ENCODE measurements at regions not wholly inside any gene's neighbourhood (a gene's known extent, or its start where the extent isn't known, plus 50 kb on each side); places are given as distances from the start of the nearest gene placed in this dataset.

GRCh38 chr22:27614006-27614649, 187.4 kb downstream of the MN1 start:
- DNase-seq = no peak

GRCh38 chr22:27614650-27615007, 186.9 kb downstream of the MN1 start:
- no peak for DNase-seq

- no peak for DNase-seq
Observed at GRCh38 chr22:27615408-27615807, 186.1 kb downstream of the MN1 start.

- no peak for DNase-seq
Observed at GRCh38 chr22:27616033-27616432, 185.5 kb downstream of the MN1 start.

GRCh38 chr22:27617214-27617881, 184.2 kb downstream of the MN1 start:
- DNase-seq = no peak

- DNase-seq = peak in 2 of 3 donors; percentile 9 to 21
Observed at GRCh38 chr22:27620367-27621154, 181.0 kb downstream of the MN1 start.

GRCh38 chr22:27621486-27622070, 180.0 kb downstream of the MN1 start:
- no peak for DNase-seq

GRCh38 chr22:27624042-27624441, 177.5 kb downstream of the MN1 start:
- no peak for DNase-seq

GRCh38 chr22:27624705-27625104, 176.9 kb downstream of the MN1 start:
- no peak for DNase-seq

- DNase-seq = peak in 1 of 3 donors; percentile 6
Observed at GRCh38 chr22:27625769-27626674, 175.5 kb downstream of the MN1 start.

- no peak for DNase-seq
Observed at GRCh38 chr22:27626675-27627443, 174.7 kb downstream of the MN1 start.

- no peak for DNase-seq
Observed at GRCh38 chr22:27627444-27627833, 174.1 kb downstream of the MN1 start.

GRCh38 chr22:27627901-27628300, 173.7 kb downstream of the MN1 start:
- DNase-seq = no peak

- DNase-seq = no peak
Observed at GRCh38 chr22:27628341-27628740, 173.2 kb downstream of the MN1 start.

GRCh38 chr22:27628891-27629631, 172.5 kb downstream of the MN1 start:
- no peak for DNase-seq

GRCh38 chr22:27629908-27630673, 171.5 kb downstream of the MN1 start:
- DNase-seq = no peak

GRCh38 chr22:27630754-27631153, 170.8 kb downstream of the MN1 start:
- DNase-seq = no peak

- no peak for DNase-seq
Observed at GRCh38 chr22:27631641-27632040, 169.9 kb downstream of the MN1 start.

- DNase-seq = peak in 2 of 3 donors; percentile 17
Observed at GRCh38 chr22:27632451-27633295, 168.9 kb downstream of the MN1 start.

All from suppressor macrophage treated with lipopolysaccharide for 1 hour (primary cell).